ENCODE measurements at regions not wholly inside any gene's neighbourhood (a gene's known extent, or its start where the extent isn't known, plus 50 kb on each side); places are given as distances from the start of the nearest gene placed in this dataset.

DNA sequence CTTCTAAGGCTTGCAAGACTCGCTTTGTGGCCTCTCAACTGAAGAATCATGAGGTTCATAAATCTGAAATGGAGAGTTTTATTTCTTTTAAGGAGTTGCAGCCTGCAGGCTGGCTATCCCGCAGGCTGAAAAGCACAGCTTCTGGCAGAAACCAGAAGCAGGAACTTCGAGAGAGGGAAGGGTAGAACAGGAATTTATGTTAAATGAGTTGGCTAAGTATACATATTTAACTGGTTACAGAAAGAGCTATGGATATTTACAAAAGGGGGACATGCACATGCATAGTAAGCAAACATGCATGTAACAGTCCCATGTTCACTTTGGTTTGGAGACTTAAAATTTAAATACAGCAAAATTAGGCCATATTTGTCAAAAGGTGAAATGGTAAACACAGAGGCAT, 787.0 kb downstream of the TFAP2A start:
- no peak for DNase-seq (ENCODE audit: low read depth in 4 of 4, low spot score in 2 of 4)

DNA sequence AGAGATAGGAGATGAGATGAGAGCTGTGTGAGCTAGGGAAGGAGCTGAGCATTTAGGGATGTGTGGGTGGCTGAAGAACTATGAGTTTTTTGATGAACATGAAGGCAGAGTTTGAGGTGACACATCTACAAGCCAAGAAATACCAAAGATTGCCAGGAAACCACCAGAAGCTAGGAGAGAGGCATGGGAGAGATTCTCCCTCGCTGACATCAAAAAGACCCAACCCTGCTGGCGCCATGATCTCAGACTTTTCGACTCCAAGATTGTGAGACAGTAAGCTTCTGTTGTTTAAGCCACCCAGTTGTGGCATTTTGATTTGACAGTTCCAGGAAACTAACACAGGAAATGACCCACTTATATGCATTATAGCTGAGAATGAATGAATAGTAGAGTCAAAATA, 790.9 kb downstream of the TFAP2A start:
- no peak for DNase-seq (ENCODE audit: low read depth in 4 of 4, low spot score in 2 of 4)

DNA sequence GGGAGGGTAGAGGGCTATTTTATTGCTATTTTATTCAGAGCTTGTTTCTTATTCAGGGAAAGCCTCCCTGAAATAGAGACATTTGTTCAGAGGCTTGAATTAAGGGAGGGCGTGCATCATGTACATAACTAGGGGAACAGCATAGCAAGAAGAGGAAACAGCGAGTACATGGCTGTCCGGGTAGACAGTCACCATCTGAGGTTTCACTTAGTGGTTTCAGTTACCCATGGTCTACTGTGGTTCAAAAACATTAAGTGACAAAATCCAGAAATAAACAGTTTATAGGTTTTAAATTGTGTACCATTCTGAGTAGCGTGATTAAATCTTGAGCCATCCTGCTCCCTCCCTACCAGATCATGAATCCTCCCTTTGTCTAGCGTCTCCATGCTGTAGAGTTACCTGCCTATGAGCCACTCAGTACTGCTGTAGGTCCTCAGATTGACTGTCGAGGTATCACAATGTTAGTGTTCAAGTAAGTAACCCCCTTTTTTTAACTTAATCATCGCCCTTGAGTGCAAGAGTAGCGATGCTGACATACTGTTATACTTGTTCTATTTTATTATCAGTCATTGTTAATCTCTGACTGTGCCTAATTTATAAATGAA, 791.5 kb downstream of the TFAP2A start:
- DNase-seq (ENCODE audit: low read depth in 4 of 4, low spot score in 2 of 4), result no peak

DNA sequence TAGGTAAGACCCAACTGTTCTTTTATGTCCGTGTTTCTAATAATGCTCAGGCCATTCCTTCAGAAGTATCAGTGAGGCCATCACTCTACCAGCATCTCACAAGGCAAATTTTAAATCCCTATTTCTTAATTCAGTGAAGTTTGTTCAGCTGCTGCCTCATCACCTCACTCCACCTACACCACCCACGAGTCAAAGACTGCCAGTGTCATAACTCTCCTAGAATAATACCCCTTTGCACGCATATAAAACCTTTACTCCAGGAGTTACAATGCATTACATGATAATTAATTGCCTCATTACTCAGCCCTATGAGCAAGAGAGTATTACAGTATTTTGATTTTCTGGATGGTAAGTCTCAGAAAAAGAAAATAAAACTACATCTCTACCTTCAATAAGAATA, 793.6 kb downstream of the TFAP2A start:
- no peak for DNase-seq (ENCODE audit: low read depth in 4 of 4, low spot score in 2 of 4)

DNA sequence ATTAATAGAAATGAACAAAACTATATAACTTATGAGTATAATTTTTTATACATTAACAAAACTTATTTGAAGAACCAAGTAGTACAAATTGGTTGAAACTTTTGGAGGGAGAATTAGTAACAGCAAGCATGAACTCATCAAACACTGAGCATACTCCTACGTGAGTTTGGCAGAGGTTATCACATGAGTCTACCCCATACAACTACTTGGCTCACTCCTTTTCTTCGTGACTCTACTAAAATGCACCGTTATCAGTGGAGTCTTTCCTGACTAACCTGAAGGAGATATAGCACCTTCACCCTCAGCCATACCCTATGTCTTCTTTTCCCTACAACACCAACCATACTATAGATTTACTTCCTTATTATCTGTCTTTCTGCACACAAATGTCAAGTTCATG, 794.2 kb downstream of the TFAP2A start:
- DNase-seq (ENCODE audit: low read depth in 4 of 4, low spot score in 2 of 4), result no peak

DNA sequence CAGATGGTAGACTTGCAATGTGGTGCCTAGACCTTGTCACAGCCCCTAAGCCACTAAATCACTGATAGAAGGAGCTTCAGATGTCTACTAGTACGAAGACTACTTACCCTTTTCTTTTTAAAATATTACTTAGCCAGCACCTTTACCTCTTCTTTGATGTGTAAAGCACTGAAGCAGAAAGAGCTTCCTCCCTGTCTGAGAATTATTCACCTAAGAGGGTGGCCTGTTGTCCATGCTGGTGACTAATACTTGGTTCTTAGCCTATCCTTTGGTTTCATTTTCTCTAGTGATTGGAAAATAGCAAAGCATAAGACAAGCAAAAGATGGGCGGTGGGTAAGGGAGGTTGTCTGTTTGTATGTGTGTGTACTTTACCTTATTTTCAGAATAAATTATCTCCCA, 794.6 kb downstream of the TFAP2A start:
- no peak for DNase-seq (ENCODE audit: low read depth in 4 of 4, low spot score in 2 of 4)

DNA sequence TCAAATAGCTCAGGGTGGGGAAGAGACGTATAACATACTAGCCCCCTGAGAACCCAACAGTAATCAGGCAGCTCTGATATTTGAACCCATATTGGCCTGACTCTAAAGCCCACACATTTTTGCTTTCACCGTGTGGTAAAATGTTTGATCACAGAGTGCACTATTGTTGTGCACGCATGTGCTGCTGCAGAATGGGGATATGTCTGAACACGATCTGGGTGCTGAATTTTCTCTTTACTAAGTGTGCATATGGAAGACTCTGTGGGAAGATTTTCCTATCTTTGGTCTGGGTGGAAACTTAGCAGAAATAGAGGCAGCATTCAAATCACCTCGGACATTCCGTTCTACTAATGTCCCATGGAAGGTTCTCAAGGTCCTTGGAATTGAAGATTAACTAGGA, 800.1 kb downstream of the TFAP2A start:
- DNase-seq (ENCODE audit: low read depth in 4 of 4, low spot score in 2 of 4), result no peak

DNA sequence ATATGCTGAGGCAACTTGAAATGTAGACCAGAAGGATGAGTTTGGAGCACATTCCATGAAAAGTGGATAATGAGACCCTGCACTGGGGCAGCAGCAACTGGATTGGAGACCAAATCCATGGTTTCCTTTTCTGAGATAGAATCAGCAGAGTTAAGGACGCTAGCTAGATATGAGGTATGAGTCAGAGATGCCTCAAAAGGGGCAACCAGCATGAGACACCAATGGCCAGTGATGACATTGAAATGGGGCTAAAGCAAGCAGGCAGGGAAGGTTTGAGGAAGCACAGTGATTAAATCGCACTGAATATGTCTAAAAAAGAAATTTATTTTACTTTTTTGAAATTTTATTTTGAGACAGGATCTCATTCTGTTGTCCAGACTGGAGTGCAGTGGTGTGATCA, 802.4 kb downstream of the TFAP2A start:
- no peak for DNase-seq (ENCODE audit: low read depth in 4 of 4, low spot score in 2 of 4)

DNA sequence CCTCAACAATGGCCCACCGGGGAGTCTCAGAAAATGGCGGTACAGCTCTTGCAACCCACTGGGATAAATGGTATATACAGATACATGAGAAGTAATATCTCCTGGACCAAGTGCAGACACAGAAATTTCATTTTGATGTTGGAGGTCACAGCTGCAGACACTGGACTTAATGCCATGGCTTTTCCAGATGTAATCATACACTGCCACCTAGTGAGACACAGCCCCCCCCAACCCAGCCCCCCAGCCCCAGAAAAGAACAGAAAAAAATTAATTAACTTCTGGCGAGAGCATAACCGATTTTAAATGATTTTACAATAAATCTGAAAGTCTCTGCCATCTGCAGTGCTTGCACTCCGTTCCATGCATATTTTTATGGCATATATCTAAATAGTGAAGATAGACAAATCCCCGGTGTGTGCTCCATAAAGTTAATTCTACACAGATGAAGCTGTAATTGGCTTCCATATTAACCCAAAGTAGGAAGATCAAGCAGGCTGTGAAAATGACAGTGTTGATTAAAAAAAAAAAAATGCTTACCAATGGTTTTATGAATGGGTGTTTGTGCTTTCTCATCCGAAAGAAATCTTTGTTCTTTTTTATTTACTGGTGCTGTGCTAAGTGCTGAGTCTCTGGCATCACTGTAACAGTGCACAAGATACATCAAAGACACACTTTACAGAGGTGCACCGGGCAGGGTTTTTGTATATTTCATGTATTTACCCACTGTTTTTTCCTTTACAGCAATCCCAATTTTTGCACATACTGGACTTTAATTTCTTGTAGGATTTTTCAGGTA, 804.1 kb downstream of the TFAP2A start:
- no peak for DNase-seq (ENCODE audit: low read depth in 4 of 4, low spot score in 2 of 4)

DNA sequence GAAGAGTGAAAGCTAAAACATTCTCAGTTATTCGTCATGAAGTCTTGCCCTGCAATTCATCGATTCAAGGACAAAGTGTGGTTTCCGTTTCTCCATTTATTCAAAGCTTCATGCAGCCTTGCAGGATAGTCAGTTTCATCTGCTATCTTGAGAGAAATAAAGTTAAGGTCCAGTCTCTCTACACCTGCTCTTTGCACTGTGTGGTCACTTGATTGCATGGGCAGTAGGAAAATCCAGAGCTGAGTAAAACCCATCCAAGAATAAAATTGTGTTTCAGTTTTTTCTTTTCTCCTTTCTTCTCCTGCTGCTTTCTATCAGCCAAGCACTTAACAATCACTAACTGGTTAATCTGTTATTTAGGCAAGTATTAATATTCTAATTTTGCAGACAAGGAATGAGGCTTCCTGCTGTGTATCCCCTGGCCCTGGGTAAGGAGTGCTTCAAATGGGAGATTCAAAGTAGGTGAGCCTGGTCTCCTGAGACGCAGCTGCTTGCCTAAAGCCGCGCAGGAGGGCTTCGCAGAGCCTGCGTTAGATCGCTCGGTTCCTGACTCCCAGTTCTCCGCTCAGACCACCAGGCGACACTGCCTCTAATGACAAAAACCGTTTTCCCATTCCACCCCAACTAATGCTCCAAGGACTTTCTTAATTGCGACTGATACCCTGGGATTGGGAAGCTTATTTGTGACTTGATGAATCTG, 808.3 kb downstream of the TFAP2A start:
- no peak for DNase-seq (ENCODE audit: low read depth in 4 of 4, low spot score in 2 of 4)

DNA sequence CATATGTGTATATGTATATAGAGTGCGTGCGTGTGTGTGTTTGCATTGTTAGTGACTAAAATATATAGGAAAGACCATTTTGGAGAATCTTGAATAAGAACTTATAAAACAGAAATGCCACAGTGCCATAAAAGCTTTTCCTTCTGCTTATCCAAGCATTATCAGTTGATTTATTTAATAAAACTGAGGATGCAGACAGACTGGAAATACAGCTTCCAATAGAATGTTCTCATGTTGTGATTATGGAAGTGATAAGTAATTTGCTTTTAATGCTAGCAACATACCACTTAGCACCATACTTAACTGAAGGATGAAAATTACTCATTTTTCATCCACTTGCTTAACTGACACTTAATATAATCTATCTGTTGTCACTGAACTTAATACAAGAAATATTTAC, 820.1 kb downstream of the TFAP2A start:
- DNase-seq (ENCODE audit: low read depth in 4 of 4, low spot score in 2 of 4), result no peak

DNA sequence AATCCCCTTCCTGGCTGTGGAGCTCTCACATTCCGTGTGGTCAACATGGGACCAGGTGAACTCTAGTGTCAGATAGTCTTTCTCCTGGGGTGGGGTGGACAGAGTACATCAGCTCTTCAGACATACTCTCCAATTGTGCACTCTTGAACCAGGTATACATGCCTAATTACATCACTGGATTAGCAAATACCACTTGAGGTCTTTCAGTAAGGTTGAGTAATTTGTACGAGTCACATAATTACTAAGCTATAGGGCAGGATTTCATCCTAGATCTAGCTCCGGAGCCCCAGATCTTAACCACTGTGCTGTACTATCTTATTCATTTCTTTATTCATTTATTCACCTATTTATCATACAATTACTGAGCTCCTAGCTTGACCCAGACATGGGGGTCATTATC, 821.3 kb downstream of the TFAP2A start:
- DNase-seq (ENCODE audit: low read depth in 4 of 4, low spot score in 2 of 4), result no peak

DNA sequence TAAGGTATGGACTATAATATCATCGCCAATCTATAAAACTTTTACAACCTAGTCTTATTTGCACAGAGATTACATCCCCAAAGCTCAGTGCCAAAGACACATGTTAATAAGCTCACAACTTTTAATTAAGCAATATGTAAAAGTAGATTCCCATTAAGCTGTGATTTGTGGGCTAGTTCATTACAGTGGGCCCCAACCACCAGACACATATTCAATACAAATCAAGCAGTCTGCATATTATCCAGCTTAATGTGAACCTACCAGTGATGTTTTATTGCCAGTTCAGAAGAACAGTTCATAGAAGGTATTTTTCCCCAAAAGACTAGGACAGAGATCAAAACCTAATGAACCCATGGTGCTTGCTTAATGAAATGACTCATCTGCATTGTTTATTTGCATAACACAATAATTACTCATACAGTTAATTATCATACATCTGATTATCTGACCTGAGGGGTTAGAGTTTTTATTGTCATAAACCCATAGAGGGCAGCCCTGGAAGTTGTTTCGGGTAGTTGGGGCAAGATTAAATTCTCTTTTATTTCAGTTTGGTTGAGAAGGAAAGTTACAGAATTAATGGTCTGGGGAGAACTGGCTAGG, 831.0 kb downstream of the TFAP2A start:
- no peak for DNase-seq (ENCODE audit: low read depth in 4 of 4, low spot score in 2 of 4)

DNA sequence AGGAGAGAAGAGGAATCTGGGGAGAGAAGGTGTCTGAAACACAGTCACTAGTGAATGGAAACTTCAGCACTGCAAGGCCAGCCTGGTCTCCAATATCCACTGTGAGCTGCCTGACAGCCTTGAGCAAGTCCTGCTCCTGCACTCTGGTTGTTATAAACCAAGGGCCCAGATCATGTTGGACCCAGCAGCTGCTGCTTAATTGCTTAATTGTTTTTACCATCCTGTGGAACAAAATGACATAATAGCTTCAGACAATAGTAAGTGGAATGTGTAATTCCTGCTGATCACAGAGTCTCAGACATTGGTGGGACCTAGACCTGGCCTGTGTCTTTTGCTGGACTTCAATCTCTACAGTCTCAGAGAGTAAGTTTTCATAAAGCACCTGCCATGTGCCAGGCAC, 833.7 kb downstream of the TFAP2A start:
- DNase-seq (ENCODE audit: low read depth in 4 of 4, low spot score in 2 of 4), result no peak

DNA sequence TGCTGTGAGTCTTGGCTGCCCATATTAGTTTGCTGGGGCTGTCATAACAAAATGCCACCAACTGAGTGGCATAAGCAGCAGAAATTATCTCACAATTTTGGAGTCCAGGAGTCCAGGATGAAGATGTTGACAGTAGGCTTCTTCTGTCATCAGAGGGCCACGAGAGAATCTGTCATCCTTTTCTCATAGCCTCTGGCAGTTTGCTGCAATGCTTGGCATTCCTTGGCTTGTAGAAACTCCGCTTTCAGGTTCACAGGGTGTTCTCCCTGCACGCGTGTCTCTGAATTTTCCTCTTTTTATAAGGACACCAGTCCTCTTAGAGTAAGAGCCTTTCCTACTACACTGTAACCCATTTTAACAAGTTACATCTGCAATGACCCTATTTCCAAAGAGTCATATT, 838.4 kb downstream of the TFAP2A start:
- no peak for DNase-seq (ENCODE audit: low read depth in 4 of 4, low spot score in 2 of 4)

DNA sequence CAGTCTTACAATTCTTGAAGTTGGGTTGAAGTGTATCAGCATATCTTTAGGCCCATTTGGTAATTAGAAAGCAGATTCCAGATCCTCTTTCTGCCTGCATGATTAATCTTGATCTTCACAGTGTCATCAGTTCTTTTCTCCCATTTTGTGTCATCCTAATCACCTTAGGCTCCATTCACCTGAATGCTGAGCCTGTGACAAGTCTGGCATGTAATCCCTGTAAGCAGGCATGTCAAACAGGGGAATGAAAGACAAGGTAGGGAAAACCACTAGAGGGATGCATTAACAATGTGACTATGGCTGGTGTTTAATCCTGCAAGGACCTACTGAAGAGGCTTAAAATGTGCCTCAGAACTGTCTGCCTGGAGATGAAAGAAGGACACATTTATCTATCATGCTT, 848.8 kb downstream of the TFAP2A start:
- no peak for DNase-seq (ENCODE audit: low read depth in 4 of 4, low spot score in 2 of 4)

DNA sequence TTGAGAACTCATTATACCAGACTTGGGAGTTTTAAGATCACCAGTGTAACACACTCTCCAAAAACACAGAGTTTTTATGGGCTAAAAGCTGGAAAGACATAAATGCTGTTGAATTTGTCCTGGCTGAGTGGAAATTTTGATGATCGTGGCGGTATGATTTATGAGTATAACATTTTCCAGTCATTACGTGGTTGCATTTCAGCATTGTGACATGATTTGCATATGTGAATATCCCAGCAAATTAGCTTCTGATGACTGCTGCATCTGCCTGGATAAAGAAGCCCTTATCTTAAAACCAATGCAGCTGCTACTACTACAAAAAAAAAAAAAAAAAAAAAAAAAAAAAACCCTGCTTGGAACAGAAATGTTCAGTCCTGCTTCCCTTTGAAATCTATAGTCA, 850.9 kb downstream of the TFAP2A start:
- DNase-seq (ENCODE audit: low read depth in 4 of 4, low spot score in 2 of 4), result no peak

DNA sequence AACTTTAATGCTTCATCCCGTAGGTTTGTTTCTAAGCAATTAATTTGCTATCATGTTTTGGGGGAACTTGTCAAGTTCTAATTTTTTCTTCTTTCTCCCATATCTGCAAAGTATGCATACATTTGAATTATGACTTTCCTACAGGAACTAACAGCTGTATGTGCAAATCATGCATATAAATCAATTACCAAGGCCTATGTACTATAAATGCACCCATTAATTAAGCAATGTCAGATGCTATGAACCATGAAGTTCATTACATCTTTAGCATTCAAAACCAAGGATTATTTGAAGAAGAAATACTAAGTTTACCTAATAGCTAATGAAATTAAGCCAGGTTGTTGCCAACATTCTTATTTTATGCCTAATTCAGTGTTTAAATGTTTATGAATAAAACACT, 851.3 kb downstream of the TFAP2A start:
- DNase-seq (ENCODE audit: low read depth in 4 of 4, low spot score in 2 of 4), result no peak

DNA sequence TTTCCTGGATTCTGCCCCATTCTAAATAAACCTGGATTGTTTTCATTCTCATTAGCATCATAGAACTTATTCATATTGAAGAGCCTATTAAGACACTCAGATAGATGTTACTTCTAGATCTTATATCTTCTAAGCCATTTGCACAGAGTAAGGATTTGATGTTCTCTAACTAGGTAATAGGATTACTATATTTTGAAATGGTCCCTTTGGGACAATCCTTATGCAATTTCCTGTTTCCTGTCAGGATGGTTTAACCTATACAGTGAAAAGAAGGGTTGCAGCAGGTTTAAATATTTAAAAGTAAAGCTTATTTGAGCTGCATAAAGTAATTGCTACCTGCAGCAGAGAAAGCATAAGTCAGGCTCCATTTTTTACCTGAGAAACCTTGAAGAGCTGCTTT, 860.1 kb downstream of the TFAP2A start:
- no peak for DNase-seq (ENCODE audit: low read depth in 4 of 4, low spot score in 2 of 4)

DNA sequence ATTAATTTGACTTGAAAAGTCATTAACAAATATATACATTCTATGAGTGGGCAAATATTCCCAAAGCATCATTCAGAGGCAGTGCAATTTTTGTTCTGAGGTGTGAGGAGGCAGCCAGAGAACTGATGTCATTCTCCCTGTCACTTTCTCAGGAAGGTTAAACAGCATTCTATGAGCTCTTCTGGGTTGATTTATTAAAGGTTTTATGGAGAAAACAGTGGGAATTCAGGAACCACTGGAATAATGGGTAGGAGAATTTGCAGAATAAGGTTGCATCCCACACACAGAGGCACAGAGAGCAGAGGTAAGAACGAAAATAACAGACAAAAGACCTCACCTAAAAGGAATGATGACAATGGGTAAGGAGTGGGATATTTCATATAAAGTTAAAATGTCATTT, 860.6 kb downstream of the TFAP2A start:
- no peak for DNase-seq (ENCODE audit: low read depth in 4 of 4, low spot score in 2 of 4)

DNA sequence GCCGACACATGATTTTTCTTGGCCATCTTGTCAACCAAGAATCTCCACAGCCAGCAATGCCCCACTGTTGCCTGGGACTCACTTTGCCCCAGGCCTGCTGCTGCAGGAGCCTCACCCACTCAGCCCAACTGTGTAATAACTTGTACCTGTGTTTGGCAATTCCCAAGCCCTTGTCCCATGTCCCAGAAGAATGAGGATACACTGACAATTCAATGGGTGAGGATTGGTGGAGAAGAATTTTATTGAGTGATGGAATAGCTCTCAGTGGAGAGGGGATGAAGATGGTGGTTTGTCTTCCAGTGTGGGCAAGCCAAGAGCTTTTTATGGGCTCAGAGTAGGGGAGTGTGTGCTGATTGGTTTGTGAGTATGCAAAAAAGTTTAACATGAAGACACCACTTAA, 861.9 kb downstream of the TFAP2A start:
- no peak for DNase-seq (ENCODE audit: low read depth in 4 of 4, low spot score in 2 of 4)

DNA sequence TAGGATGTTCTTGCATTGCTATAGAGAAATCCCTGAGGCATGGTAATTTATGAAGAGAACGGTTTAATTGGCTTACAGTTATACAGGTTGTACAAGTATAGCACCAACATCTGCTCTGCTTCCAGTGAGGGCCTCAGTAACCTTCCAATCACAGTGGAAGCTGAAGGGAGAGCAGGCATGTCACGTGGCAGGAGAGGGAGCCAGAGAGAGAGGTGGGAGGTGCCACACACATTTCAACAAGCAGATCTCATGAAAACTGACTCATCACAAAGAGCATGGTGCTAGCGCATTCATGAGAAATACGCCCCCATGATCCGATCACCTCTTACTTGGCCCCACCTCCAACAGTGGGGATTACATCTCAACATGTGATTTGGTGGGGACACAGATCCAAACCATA, 871.2 kb downstream of the TFAP2A start:
- DNase-seq (ENCODE audit: low read depth in 4 of 4, low spot score in 2 of 4), result no peak
